Epithelial cell of proximal tubule (primary cell): ENCODE measurements at regions not wholly inside any gene's neighbourhood (a gene's known extent, or its start where the extent isn't known, plus 50 kb on each side); places are given as distances from the start of the nearest gene placed in this dataset.

Experiments used
- DNase-seq: peaks from one replicate; pipeline ENCODE4 v3.0.0-alpha.2; 2011; ENCODE audit warnings: low read depth
- H3K4me3 ChIP-seq: 2 replicates; pipeline ENCODE4 v1.5.1; 2011; ENCODE audit warnings: low read depth, mild to moderate bottlenecking, low read length
- TF ChIP-seq, protein P1 (sequence below): conservative IDR thresholded peaks from 2 replicates; pipeline ENCODE4 v1.5.1; 2012; ENCODE audit warnings: low read depth, mild to moderate bottlenecking, low read length

DNA sequence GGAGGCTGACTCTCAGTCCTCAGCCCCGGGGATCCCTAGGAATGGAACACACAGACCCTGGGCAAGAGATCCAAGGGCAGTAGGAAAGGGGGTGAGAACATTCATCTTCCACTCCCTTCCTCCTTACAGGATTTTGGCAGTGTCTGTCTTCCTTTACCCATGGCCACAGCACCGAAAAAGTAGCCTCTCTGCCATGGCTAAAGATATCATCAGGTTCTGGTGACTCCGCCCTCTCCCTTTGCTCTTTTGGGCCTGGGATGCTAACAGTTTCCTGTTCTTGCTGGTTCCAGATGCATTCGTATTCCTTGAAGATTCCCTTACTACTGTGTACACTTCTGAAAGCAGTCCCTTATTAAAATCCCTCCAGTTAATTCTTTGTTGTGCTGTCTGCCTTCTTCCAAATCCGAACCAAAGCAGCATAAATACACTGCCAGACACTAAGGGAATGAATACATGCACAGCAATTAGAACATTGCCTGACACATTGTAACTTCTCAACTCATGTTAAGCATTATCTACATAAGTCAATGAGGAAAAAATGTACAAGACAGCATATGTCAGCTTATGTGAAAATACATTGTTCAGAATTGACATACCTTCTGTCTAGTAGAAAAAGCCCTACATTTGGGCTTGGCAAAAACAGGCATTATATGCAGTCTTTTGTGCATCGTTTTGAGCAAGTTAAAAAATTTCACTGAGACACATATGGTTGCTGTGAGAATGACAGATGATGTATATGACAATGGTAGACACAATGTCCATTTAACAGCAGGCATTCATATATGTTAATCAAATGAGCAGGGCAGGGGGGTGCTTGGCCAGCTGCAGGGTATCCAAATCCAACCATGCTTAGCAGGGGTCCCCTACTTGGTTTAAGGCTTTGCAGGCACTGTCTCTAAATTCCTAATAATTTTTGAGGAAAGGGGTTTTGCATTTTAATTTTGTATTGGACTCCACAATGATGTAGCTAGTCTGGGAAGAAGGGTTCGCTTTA is 58.8 kb upstream of the RAI14 start:
- no peak overlapping the region for H3K4me3 ChIP-seq

DNA sequence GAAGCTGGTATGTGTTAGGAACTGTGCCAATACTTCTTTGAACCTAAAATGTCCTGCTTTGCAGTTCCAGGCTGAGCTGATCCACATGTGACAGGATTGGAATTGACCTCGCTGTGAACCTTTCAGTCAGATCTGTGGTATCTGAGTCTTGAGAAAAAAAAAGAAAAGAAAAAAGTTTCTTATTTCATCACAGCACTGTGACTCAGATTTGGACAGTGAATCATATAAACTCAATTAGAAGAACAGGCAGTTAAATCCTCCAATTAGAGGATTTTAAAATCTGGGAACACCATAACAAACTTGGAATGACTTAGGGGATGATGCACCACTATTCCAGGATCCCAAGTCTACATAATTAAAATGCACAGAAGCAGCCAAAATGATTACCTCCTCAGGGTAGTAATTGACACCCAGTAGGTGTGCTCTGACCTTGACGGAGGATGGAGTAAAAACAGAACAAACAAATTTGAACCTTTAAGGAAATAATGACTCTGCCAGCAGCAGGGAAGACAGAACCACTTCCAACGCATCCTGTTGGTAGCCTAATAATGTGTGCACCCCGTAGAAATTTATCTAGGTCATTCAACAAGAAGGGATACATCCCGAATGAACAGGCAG is 57.8 kb upstream of the RAI14 start:
- peak; percentile 96 for DNase-seq
- no peak overlapping the region for H3K4me3 ChIP-seq
- TF ChIP-seq, protein P1, sequence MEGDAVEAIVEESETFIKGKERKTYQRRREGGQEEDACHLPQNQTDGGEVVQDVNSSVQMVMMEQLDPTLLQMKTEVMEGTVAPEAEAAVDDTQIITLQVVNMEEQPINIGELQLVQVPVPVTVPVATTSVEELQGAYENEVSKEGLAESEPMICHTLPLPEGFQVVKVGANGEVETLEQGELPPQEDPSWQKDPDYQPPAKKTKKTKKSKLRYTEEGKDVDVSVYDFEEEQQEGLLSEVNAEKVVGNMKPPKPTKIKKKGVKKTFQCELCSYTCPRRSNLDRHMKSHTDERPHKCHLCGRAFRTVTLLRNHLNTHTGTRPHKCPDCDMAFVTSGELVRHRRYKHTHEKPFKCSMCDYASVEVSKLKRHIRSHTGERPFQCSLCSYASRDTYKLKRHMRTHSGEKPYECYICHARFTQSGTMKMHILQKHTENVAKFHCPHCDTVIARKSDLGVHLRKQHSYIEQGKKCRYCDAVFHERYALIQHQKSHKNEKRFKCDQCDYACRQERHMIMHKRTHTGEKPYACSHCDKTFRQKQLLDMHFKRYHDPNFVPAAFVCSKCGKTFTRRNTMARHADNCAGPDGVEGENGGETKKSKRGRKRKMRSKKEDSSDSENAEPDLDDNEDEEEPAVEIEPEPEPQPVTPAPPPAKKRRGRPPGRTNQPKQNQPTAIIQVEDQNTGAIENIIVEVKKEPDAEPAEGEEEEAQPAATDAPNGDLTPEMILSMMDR = no peak

More for the DNA sequence above, 58.8 kb upstream of the RAI14 start:
- DNase-seq = no peak
- TF ChIP-seq, protein P1 = no peak

DNA sequence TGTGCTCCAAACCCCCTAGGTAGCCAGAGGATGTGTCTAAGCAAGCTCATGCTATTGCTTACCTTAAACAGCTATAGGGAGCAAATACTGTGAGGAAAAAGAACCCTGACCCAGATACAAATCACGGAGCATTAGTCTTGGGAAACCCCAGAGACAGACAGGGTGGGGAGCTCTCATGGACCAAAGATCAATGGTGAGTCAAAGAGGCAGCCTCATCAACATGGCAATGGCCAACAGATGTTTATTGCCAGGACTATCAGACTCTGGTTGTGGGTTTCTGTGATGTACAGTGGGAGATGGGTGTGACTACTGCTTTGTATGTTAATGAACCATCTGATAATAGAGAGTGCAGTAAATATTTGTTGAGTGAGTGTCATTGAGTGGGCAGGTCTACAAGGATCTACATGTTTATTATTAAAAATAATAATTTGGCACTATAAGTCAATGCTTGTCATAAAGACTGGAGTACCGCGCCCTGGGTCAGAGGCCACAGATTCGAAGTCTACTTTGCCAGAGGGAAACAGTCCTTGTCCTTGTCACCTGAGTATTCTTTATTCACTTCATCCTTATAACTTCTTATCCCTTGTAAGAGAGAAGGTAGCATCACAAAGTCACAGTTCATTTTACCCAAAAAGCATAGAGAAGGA is 56.5 kb upstream of the RAI14 start:
- no peak overlapping the region for H3K4me3 ChIP-seq
- no peak for DNase-seq
- TF ChIP-seq, protein P1 = no peak

DNA sequence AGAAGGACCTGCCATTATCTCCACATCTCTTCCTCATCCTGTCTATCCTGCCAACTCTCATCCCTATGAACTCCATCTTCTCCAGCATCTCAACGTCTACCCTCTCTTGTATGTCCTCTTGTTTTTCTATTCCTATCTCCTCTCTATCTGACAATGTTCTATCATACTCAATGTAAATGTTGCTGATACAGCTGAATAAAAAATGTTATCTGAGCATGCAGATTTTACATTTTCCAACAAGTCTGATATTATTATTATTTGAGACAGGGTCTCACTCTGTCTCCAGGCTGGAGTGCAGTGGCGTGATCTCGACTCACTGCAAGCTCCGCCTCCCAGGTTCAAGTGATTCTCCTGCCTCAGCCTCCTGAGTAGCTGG is 56.0 kb upstream of the RAI14 start:
- no peak for DNase-seq
- H3K4me3 ChIP-seq = no peak overlapping the region
- TF ChIP-seq, protein P1 = no peak

DNA sequence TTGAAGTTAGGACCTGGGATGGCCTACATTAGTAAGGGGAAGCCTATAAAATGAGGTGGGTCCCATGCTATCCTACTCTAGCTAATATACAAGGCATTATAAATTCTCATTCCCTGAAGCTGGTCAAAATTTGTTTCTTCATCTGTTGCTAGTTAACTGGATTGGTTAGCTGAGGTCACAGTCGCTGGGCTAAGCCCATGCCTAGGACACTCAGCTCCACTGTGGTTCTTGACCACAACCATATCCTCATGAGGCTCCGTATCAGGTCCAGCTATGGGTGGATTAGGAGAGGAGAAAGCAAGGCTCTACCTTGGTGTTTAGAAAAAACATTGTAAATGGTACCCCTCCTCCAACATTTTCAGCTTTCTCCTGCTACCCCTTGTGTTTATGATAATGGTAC is 52.8 kb upstream of the RAI14 start:
- DNase-seq = no peak
- H3K4me3 ChIP-seq = no peak overlapping the region
- TF ChIP-seq, protein P1 = no peak

DNA sequence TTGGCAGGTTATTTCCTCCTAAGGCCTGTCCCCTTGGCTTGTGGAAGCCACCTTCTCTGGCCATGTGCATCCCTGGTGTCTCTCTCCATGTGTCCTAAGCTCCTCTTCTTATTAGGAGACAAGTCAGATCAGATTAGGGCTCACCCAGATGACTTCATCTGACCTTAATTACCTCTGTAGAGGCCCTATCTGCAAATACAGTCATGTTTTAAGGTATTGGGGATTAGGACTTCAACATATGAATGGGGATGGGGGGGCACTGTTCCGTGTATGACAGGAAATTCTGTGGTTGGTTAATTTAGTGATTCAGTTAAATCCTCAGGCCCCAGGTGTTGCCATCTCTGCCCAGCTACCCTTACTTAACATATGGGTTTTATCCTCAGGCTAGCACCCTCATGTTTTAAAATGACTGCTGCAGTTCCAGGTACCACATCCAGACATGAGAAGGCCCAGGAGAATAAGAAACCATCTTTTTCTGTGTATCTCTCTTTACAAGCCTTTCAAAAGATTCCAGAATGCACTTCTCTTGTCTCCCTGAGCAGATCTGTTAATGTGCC is 51.9 kb upstream of the RAI14 start:
- TF ChIP-seq, protein P1 = no peak
- no peak for DNase-seq
- H3K4me3 ChIP-seq = no peak overlapping the region
